NCI-H146 treated with DMSO at 0.1 percent for 48 hours (cell line): ENCODE measurements at regions not wholly inside any gene's neighbourhood (a gene's known extent, or its start where the extent isn't known, plus 50 kb on each side); places are given as distances from the start of the nearest gene placed in this dataset.
A peak's percentile ranks its signal among the peaks of the same experiment; 100 is the strongest.
"Not testable (repeated sequence)": the region's sequence is repeated elsewhere in the genome, so short reads cannot be mapped to it uniquely, and the experiment has no call there.

ENCODE experiments used
- DNase-seq: peaks from one replicate; lab custom pipeline; 2025; ENCODE audit not compliant: unreplicated experiment; lab: John Stamatoyannopoulos, UW

GRCh38 chr1:188489336-188490112, 1660.8 kb downstream of the PLA2G4A start:
- no peak for DNase-seq

- no peak for DNase-seq
Measured at GRCh38 chr1:188496506-188496905, 1667.8 kb downstream of the PLA2G4A start.

DNA sequence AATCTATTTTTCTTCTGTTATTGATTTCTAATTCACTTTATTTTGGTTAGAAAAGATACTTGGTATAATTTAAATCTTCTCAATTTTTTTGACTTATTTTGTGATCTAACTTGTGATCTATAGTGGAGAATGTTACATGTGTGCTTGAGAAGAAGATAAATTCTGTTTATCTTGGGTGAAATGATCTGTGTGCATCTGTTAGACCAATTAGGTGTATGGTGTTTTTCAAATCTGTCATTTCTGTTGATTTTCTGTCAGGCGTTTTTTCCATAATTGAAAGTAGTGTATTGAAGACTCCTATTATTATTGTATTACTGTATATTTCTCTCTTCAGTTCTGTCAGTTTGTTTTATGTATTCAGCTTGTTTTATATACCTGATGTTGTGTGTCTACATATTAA, 1668.3 kb downstream of the PLA2G4A start:
- DNase-seq, result no peak

DNA sequence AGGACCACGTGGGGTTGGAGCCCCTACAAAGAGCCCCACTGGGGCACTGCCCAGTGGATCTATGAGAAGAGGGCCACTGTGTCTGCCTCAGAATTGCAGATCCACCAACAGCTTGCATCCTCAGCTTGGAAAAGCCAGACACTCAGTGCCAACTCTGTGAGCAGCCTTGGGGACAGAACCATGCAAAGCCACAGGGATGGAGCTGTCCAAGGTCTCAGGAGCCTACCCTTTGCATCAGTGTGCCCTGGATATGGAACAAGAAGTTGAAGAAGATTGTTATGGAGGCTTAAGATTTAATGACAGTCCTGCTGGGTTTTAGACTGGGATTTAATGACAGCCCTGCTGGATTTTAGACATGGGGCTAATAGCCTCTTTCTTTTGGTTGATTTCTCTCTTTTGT, 1670.9 kb downstream of the PLA2G4A start:
- DNase-seq, result no peak

GRCh38 chr1:188514917-188515316, 1686.2 kb downstream of the PLA2G4A start:
- peak; percentile 46 for DNase-seq

GRCh38 chr1:188517139-188517538, 1688.4 kb downstream of the PLA2G4A start:
- no peak for DNase-seq

DNA sequence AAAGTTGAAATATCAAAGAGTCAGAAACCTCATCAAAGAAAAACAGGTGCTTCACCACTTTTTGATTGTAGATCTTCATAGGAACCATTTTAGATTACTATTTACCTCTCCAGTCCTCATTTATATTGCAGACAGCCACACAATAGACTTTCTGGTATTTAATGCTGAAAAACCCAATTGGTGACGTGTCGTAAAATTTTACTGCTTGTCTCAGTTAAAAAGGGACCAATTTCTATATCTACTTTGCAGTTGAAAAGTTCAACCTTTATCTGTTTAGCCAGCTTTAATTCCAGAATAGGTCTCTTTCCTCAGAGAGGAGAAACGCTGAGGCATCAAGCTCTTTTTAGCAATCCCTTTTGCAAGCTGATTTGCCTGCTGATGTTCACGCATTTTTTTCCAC, 1722.4 kb downstream of the PLA2G4A start:
- DNase-seq, result peak; percentile 2

DNA sequence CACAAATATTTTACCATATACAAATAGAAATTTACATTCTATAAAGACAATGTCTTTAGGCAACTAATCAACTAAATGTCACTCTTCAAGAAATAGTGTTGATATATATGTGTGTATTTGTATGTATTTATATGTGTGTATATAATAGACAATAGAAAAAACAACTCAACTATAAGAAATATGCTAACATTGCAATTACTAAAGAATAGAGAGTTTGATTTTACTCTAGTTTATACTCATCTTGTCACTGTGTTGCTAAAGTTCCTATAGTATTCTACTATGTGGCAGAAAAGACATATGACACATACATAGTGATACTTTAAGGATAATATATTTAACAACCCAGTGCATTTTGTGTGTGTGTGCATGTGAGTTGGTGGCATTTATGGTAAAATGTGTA, 1728.3 kb downstream of the PLA2G4A start:
- no peak for DNase-seq

- no peak for DNase-seq
Measured at GRCh38 chr1:188582911-188583532, 1754.3 kb downstream of the PLA2G4A start.

GRCh38 chr1:188584119-188584518, 1755.4 kb downstream of the PLA2G4A start:
- DNase-seq, result no peak

DNA sequence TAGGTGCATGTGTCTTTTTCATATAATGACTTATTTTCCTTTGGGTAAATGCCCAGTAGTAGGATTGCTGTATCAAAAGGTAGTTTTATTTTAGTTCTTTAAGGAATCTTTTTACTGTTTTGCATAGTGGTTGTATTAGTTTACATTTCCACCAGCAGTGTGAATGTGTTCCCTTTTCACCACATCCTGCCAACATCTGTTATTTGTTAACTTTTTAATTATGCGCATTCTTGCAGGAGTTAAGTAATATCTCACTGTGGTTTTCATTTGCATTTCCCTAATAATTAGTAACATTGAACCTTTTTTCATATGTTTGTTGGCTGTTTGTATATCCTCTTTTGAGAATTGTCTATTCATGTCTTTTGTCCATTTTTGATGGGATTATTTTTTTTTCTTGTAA, 1761.9 kb downstream of the PLA2G4A start:
- DNase-seq, result no peak

DNA sequence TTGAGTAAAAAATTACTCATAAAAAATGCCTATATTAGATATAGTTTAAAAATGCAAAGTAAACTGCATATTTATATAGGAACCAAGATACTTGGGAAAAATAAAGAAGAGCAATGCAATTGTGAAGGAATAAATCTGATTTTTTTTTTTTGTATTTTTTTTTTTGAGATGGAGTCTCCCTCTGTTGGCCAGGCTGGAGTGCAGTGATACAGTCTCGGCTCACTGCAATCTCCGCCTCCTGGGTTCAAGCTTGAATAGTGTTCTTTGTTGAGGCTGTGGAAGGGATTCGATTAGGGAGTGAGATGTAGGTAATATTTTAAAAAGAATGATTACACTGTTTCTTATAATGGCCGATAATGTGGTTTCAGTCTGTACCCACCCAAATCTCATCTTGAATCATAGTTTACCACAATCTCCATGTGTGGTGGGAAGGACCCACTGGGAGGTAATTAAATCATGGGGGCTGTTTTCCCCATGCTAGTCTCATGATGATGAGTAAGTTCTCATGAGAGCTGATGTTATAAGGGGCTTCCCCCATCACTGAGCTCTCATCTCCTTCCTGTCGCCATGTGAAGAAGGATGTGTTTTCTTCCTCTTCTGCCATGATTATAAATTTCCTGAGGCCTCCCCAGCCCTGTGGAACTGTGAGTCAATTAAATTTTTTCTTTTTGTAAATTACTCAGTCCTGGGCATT, 1765.9 kb downstream of the PLA2G4A start:
- DNase-seq, result no peak

GRCh38 chr1:188599313-188599712, 1770.6 kb downstream of the PLA2G4A start:
- DNase-seq, result no peak

DNA sequence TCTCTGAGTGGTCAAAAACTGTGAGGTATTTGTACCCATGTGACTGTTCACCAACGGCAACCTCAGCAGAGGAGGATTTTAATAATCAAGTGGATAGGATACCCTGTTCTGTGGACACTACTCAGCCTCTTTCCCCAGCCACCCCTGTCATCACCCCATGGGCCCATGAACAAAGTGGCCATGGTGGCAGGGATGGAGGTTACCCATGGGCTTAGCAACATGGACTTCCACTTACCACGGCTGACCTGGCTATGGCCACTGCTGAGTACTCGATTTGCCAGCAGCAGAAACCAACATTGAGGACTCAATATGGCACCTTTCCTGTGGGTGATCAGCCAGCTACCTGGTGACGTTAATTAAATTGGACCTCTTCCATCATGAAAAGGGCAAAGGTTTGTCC, 1782.7 kb downstream of the PLA2G4A start:
- no peak for DNase-seq

DNA sequence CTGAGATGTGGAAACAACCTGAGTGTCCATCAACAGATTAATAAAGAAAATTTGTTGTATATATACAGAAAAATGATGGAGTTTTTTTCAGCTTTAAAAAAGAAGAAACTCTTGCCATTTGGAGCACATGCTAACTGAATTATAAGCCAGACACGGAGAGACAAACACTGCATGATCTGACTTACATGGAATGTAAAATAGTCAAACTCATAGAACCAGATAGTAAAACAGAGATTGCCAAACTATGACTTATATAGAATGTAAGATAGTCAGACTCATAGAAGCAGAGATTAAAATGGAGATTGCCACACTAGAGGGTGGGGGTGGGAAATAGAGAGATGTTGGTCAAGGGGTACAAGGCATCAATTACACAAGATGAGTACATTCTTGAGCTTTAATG, 1786.6 kb downstream of the PLA2G4A start:
- DNase-seq, result no peak

- DNase-seq, result no peak
Measured at GRCh38 chr1:188620236-188620635, 1791.5 kb downstream of the PLA2G4A start.

GRCh38 chr1:188641566-188642211, 1812.9 kb downstream of the PLA2G4A start:
- peak; percentile 95 for DNase-seq

GRCh38 chr1:188642704-188643103, 1814.0 kb downstream of the PLA2G4A start:
- DNase-seq, result no peak

- no peak for DNase-seq
Measured at GRCh38 chr1:188652678-188653077, 1823.9 kb downstream of the PLA2G4A start.

DNA sequence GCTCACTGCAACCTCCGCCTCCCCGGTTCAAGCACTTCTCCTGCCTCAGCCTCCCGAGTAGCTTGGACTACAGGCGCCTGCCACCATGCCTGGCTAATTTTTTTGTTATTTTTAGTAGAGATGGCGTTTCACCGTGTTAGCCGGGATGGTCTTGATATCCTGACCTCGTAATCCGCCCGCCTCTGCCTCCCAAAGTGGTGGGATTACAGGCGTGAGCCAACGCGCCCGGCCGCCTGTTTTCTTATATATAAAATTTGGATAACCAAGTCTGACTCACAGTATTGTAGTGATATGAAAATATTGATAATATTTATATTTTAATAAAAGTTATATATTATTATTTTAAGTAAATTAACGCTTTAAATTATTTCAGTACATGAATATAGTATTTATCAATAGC, 1821.7 kb downstream of the BRINP3 start:
- not testable (repeated sequence) for DNase-seq

DNA sequence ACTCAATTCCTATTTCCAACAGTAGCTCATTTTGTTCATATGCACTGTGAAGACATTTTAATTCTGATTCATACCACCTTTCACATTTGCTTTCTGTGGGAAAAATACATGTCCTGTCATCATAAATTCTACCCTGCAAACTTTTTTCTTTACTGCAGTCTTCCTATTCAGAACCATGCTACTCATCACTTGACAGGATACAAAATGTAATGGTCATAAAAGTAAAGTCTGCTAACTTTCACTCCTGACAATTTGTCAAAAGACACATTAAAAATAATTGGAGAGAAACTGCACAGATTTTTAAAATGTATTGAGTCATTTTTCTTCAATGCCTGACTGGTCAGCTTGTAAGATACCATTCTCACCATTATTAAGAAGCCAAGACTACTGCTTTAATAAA, 1817.1 kb downstream of the BRINP3 start:
- DNase-seq, result no peak

DNA sequence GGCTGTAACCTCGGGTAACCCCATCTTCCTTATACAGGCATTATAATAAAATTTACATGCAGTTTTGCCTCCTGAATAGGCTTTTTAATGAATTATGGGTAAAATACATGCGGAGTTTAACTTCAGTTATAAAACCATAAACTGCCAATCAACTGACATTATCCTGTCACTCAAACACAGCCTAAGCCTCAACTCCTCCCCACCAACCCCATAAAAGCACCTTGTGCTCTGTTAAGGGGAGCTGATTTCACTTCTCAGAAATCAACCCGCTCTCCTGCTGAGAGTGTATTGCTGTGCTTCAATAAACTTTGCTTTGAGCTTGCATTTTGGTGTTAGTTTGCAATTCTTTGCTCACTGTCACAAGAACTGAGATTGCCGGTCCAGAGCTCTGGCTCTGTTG, 1812.2 kb downstream of the BRINP3 start:
- DNase-seq, result no peak
